ENCODE measurements at regions not wholly inside any gene's neighbourhood (a gene's known extent, or its start where the extent isn't known, plus 50 kb on each side); places are given as distances from the start of the nearest gene placed in this dataset.
"Not testable (repeated sequence)": the region's sequence is repeated elsewhere in the genome, so short reads cannot be mapped to it uniquely, and the experiment has no call there.

DNA sequence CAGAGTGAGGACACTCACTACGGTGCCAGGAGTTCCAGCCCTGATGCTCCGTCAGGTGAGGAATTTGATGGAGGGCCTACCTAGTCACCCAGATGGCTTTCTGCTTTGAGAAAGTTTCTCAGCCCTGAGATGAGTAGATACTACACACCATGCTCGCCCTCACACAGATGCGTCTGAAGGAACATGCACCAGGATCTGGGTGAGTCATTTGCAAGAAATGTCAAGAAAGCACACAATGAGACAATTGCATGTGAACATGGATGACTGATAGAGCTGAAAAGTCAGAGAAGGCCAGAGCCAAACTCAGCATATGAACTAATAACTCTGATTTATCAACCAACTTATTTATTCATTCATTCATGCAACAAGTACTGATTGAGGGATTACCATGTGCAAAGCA, 483.9 kb downstream of the OMA1 start:
- no peak for DNase-seq (ENCODE audit: low spot score)

GRCh38 chr1:58060559-58061170, 485.9 kb downstream of the OMA1 start:
- DNase-seq (ENCODE audit: low spot score), result no peak

GRCh38 chr1:58059789-58060188, 486.7 kb downstream of the OMA1 start:
- no peak for DNase-seq (ENCODE audit: low spot score)

- DNase-seq (ENCODE audit: low spot score), result no peak
Observed at GRCh38 chr1:58058323-58058722, 488.2 kb downstream of the OMA1 start.

GRCh38 chr1:58057826-58058225, 488.7 kb downstream of the OMA1 start:
- DNase-seq (ENCODE audit: low spot score), result no peak

GRCh38 chr1:58051187-58051586, 495.3 kb downstream of the OMA1 start:
- DNase-seq (ENCODE audit: low spot score), result not testable (repeated sequence)

GRCh38 chr1:58047265-58047858, 499.2 kb downstream of the OMA1 start:
- DNase-seq (ENCODE audit: low spot score), result peak; percentile 43

DNA sequence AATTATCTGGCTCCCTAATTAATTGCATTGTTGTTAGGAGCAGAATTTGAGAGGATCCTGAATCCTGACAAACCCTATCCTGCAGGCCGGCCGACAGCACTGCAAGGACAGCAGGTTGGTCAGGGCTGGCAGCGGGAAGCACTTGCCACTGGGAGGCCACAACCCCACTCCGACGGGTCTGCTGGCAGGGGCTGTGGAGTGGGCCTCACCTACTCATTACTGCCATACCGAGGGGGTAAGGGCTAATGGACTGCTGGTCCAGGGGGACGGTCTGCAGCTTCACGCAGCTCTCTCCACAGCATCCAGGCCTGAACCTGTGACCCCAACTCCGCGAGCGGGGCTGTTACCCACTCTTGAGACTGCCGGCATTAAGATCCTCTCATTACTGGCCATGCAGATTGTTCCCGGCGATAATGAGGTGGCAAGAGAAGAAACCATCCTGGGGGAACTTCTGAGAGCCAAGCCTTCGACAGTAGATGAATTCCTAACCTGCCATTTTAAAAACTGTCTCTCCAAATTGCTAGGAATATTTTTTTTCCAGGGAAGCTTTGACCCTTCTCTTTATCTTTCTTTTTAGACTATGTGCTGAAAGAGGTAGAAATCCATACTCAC, 501.3 kb downstream of the OMA1 start:
- DNase-seq (ENCODE audit: low spot score), result no peak

- no peak for DNase-seq (ENCODE audit: low spot score)
Observed at GRCh38 chr1:58041621-58042020, 504.9 kb downstream of the OMA1 start.

GRCh38 chr1:58038574-58038973, 508.0 kb downstream of the OMA1 start:
- DNase-seq (ENCODE audit: low spot score), result no peak

- no peak for DNase-seq (ENCODE audit: low spot score)
Observed at GRCh38 chr1:58035523-58035922, 511.0 kb downstream of the OMA1 start.

GRCh38 chr1:58033311-58033710, 513.2 kb downstream of the OMA1 start:
- DNase-seq (ENCODE audit: low spot score), result no peak

- no peak for DNase-seq (ENCODE audit: low spot score)
Observed at GRCh38 chr1:58032611-58033073, 513.9 kb downstream of the OMA1 start.

DNA sequence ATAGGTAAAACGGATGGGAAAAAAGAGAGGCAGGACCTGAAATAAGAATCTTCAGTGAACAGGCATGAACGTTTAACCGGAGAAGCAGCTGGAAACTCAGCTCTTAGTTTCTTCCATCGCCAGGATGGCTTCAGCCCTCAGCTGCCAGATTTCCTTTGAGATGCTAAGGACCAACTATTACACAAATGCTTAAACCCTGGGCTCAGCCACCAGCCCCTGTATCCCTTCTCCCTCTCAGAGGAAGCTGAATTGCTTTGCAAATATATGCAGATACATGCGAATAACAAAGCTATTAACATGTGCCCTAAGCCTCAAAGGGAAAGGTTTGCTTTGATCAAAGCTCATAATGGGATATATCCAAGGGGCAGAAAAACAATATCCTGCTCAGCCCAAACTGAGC, 515.1 kb downstream of the OMA1 start:
- DNase-seq (ENCODE audit: low spot score), result no peak

- no peak for DNase-seq (ENCODE audit: low spot score)
Observed at GRCh38 chr1:58030456-58030855, 516.1 kb downstream of the OMA1 start.

DNA sequence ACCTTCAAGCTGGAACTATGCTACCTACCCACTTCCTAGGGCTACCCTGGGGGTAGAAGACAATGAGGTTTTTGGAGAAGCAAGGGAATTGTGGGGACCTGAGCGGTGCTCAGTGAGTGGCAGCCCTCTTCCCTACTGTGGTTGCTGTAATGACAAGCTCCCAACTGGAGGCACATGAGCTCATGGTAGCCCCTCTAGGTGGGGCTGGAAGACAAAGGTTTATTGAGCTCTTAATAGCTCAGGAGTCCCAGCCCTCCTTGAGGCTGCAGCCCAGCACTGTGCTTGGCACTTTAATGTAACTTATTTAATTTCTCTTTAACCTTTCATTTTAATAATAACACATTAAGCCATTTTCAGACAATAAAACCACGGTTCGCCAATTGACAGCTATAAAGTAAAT, 528.9 kb downstream of the OMA1 start:
- DNase-seq (ENCODE audit: low spot score), result no peak

DNA sequence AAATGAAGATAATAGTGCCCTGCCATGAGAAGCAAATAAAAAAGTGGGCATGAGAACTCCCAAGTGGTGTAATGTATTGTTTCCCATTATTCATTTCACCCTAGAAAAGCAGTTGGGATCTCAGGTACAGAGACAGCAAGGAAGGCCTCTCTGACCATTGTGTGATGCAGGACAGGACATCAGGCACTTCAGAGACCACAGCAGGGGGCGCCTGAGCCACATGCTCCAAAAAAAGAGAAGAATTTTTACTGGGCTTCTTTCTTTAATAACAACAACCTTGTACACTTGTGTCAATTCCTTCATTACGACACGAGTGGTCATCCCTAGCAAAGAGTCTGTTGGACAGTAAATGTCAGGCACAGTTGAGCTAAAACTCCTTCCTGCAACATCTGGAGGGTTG, 533.3 kb downstream of the OMA1 start:
- DNase-seq (ENCODE audit: low spot score), result no peak

DNA sequence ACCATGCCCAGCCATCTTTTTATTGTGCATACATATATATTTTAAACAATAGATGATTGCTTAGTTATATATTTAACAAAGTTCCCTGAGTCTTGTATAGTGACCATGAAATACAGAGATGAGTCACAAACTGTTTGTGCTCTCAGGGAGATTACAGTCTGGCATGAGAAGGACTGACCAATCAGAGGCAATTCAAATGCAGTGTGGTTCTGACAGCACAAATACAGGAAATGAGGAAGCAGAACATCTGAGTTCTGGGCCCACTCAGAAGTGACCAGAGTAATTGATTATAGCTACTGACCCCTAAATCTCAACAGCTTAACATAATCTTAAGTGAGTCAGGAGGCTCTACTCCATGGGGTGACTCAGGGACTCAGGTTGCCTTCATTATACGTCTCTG, 534.5 kb downstream of the OMA1 start:
- no peak for DNase-seq (ENCODE audit: low spot score)

- DNase-seq (ENCODE audit: low spot score), result no peak
Observed at GRCh38 chr1:58006421-58007046, 540.0 kb downstream of the OMA1 start.

GRCh38 chr1:58005212-58005611, 541.3 kb downstream of the OMA1 start:
- no peak for DNase-seq (ENCODE audit: low spot score)

DNA sequence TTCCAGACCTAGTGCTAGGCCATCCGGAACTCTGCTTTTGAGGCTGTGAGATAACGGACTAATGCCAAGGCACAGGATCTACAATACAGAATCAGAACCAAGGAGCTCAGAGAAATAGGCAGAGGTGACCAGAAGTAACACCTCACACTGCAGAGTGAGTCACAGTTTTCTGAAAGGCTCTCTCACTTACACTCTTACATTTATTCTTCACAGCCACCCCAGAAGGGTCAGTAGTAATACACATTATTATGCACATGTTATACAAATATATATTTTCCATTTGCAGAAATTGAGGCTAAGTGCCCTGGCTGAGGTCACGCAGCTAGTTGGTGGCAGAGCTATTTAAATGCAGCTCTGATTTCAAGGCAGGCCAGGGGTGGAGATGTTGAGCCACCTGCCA, 542.5 kb downstream of the OMA1 start:
- DNase-seq (ENCODE audit: low spot score), result no peak

DNA sequence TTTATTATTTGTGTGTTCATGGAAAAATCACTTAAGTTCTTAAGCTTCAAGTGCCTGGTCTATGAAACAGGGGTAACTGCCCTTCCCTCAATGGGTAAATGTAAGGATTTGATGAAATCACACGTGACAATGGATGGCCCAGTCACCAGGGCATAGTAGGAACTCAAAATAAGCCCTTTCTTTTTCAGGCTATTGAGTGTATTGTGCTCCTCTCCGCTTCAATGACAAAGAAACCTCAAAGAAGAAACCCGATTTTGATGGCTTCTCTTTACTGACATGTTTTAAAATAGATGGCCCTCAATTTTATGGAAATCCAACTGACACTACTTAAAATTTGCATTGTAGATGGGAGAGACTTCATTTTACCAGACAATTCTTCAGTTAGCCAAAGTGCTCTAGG, 543.5 kb downstream of the OMA1 start:
- no peak for DNase-seq (ENCODE audit: low spot score)

GRCh38 chr1:58000821-58001220, 545.7 kb downstream of the OMA1 start:
- DNase-seq (ENCODE audit: low spot score), result no peak

Data from germinal center (tissue), 1 donor.